Esophagus (tissue), 2 donors: ENCODE measurements at regions not wholly inside any gene's neighbourhood (a gene's known extent, or its start where the extent isn't known, plus 50 kb on each side); places are given as distances from the start of the nearest gene placed in this dataset.
"Not testable (repeated sequence)": the region's sequence is repeated elsewhere in the genome, so short reads cannot be mapped to it uniquely, and the experiment has no call there.

ENCODE experiments used
- H3K27ac ChIP-seq, 2 donors: one replicate each; pipeline ENCODE4 v1.5.1; 2013; ENCODE audit warnings: low read depth in 2 of 2, mild to moderate bottlenecking in 2 of 2, inconsistent platforms in 1 of 2, low read length in 1 of 2, moderate library complexity in 1 of 2
- H3K27me3 ChIP-seq, 2 donors: one replicate each; pipeline ENCODE4 v1.6.1; 2013; ENCODE audit warnings: low read length in 2 of 2, control low read depth in 1 of 2, mild to moderate bottlenecking in 1 of 2; ENCODE audit not compliant: insufficient read depth in 2 of 2, control insufficient read depth in 1 of 2
- H3K36me3 ChIP-seq, 2 donors: one replicate each; pipeline ENCODE4 v1.6.1; 2013; ENCODE audit warnings: low read length in 1 of 2; ENCODE audit not compliant: control insufficient read depth in 2 of 2, insufficient read depth in 2 of 2
- H3K4me1 ChIP-seq, 2 donors: one replicate each; pipeline ENCODE4 v1.6.1; 2013; ENCODE audit warnings: low read length in 1 of 2; ENCODE audit not compliant: control insufficient read depth in 2 of 2, insufficient read depth in 2 of 2
- H3K4me3 ChIP-seq, 2 donors: one replicate each; pipeline ENCODE4 v1.5.1; 2013; ENCODE audit warnings: low read length in 2 of 2, mild to moderate bottlenecking in 2 of 2, low read depth in 1 of 2, moderate library complexity in 1 of 2
- H3K9me3 ChIP-seq, 2 donors: one replicate each; pipeline ENCODE4 v1.6.1; 2013; ENCODE audit warnings: mild to moderate bottlenecking in 2 of 2, low read depth in 1 of 2, low read length in 1 of 2, moderate library complexity in 1 of 2; ENCODE audit not compliant: control insufficient read depth in 2 of 2, insufficient read depth in 1 of 2
- WGBS, 2 donors: extraction: QIAGEN DNeasy Blood & Tissue Kit; methylation state at CpG; one replicate each; pipeline ENCODE4 v1.1.7; 2013; 5-methylcytosine and 5-hydroxymethylcytosine counted together
- donor health status: healthy with polysubstance abuse.
- donor health status: Bipolar disorder and iron deficiency.

- no peak overlapping the region for H3K4me3 ChIP-seq
- H3K4me1 ChIP-seq = no peaks in the 10 kb centered on the region
- no peak overlapping the region for H3K27ac ChIP-seq
- no peaks in the 10 kb centered on the region for H3K9me3 ChIP-seq
- no peaks in the 10 kb centered on the region for H3K36me3 ChIP-seq
- WGBS, 2 donors = 59 to 76% methylated on average over 1 of the region's 1 CpG
- no peaks in the 10 kb centered on the region for H3K27me3 ChIP-seq
Observed at GRCh38 chr6:119738425-119738824, 388.9 kb upstream of the MAN1A1 start.

DNA sequence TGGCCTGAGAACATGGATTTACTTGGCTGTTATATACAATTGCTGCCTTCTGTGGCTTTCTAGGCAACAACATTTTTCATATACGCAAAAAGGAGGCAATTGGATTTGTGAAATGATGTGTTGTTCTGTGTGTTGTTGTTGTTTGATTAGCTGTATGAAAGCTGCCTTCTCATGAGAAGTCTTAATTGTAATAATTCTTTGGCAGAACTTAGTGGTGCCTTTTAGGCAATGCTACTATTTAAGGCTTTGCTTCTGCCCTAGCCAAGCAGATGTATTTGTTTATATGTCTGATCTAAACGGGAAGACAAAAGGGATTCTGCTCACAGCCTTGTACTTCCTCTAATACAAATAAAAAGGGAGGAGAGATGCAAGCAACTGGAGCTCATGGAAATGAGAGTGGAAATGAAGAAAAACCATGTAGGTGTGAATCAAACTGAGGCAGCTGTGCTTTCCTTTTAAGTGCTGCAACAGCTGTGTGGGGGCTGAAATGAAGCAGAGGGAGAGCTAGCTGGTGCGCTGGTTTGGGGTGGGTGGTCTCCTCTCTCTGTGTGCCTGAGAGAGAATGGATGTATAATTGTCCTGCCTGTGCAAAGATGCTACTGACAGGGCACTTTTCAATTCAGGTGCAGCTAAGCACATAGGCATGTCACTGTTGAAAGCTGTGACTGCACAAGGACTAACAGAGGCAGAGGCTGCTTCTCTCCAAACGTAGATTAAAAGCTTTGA is 386.9 kb upstream of the MAN1A1 start:
- H3K27me3 ChIP-seq = no peaks in the 10 kb centered on the region
- H3K27ac ChIP-seq = no peak overlapping the region
- no peaks in the 10 kb centered on the region for H3K36me3 ChIP-seq
- 50 to 56% methylated on average over 4 of the region's 4 CpGs for WGBS, 2 donors
- H3K9me3 ChIP-seq = no peaks in the 10 kb centered on the region
- no peak overlapping the region for H3K4me3 ChIP-seq
- no peaks in the 10 kb centered on the region for H3K4me1 ChIP-seq

GRCh38 chr6:119735530-119735929 is 386.0 kb upstream of the MAN1A1 start:
- Histone ChIP-seq H3K36me3 (no peaks in the 10 kb centered on the region), H3K27me3 (no peaks in the 10 kb centered on the region), H3K4me3 (no peak overlapping the region), H3K27ac (no peak overlapping the region), H3K9me3 (no peaks in the 10 kb centered on the region), H3K4me1 (no peaks in the 10 kb centered on the region)
- WGBS, 2 donors = 60 to 68% methylated on average over 4 of the region's 4 CpGs

- no peaks in the 10 kb centered on the region for H3K36me3 ChIP-seq
- H3K4me1 ChIP-seq = no peaks in the 10 kb centered on the region
- WGBS, 2 donors = 100% methylated on average over 1 of the region's 1 CpG
- H3K9me3 ChIP-seq = no peaks in the 10 kb centered on the region
- H3K4me3 ChIP-seq = no peak overlapping the region
- no peak overlapping the region for H3K27ac ChIP-seq
- H3K27me3 ChIP-seq = no peaks in the 10 kb centered on the region
Observed at GRCh38 chr6:119734227-119734626, 384.7 kb upstream of the MAN1A1 start.

DNA sequence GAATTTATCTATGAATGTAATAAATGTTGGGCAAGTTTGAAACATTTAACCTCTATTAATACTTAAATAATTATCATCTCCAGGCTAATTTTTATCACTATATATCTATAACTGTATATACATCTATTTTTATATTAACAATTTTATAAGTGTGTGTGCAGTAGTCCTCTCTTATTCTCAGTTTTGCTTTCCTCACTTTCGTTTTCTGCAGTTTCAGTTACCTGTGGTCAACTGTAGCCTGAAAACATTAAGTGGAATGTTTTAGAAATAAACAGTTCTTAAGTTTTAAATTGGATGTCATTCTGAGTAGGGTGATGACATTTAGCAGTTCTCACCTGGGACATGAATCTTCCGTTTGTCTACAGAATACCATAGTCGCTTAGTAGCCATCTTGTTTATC is 379.4 kb upstream of the MAN1A1 start:
- no peak overlapping the region for H3K27ac ChIP-seq
- no peaks in the 10 kb centered on the region for H3K9me3 ChIP-seq
- no peaks in the 10 kb centered on the region for H3K36me3 ChIP-seq
- no peak overlapping the region for H3K4me3 ChIP-seq
- no peaks in the 10 kb centered on the region for H3K27me3 ChIP-seq
- 77 to 86% methylated on average over 3 of the region's 3 CpGs for WGBS, 2 donors
- no peaks in the 10 kb centered on the region for H3K4me1 ChIP-seq

DNA sequence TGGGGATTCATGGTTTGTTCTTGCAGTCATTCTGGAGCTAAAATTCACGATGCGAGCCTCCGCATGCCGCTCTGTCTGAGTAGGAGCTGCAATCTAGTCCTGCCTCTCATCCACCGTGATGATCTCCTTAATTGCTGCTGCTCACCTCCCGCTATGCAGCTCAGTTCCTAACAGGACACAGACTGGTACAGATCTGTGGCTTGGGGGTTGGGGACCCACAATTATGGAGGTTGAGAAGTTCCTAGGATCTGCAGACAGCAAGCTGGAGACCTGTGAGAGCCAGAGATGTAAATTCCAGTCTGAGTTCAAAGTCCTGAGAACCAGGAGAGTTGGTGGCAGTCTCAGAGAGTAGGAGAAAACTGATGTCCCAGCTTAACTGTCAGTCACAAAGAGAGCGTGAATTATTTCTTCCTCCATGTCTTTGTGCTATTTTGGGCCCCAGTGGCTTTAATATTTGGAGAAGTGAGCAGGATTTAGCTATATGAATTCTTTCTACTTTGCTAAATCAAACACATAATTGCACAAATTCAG is 378.7 kb upstream of the MAN1A1 start:
- Histone ChIP-seq H3K27me3 (no peaks in the 10 kb centered on the region), H3K36me3 (no peaks in the 10 kb centered on the region), H3K27ac (no peak overlapping the region), H3K9me3 (no peaks in the 10 kb centered on the region), H3K4me3 (no peak overlapping the region), H3K4me1 (no peaks in the 10 kb centered on the region)
- 82 to 93% methylated on average over 7 of the region's 7 CpGs for WGBS, 2 donors

DNA sequence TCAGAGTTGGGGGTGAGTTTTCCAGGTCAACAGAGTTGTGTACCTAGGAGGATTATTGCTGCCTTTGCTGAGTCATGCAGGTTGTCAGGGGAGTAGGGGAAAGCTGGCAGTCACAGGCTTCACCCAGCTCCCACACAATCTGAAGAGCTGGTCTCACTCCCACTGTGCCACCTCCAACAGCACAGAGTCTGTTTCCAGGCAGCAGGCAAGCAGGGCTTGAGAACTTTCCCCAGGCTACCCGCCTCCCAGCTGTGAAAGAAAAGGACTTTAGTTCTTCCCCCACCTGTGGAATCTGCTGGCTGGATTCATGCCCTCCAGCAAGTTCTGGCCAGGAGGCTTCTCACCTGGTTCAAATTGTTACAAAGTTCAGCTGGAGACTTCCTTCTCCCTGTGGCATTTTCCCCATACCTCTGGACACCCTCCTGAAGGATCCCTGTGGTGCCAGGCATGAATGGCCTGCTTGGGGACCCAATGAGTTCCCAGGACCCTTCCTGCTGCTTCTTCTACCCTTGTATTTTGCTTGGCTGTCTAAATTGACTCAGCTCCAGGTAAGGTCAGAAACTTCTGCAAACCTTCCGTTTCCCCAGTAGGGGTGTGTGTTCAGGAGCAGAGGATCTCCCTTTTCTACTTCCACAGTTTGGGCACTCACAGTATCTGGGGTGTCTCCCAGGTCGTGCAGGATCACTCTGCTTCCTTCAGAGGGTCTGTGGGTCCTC is 378.1 kb upstream of the MAN1A1 start:
- Histone ChIP-seq H3K27ac (no peak overlapping the region), H3K36me3 (no peaks in the 10 kb centered on the region), H3K27me3 (no peaks in the 10 kb centered on the region), H3K4me3 (no peak overlapping the region), H3K9me3 (no peaks in the 10 kb centered on the region), H3K4me1 (no peaks in the 10 kb centered on the region)
- WGBS, 2 donors = 64 to 78% methylated on average over 3 of the region's 3 CpGs

DNA sequence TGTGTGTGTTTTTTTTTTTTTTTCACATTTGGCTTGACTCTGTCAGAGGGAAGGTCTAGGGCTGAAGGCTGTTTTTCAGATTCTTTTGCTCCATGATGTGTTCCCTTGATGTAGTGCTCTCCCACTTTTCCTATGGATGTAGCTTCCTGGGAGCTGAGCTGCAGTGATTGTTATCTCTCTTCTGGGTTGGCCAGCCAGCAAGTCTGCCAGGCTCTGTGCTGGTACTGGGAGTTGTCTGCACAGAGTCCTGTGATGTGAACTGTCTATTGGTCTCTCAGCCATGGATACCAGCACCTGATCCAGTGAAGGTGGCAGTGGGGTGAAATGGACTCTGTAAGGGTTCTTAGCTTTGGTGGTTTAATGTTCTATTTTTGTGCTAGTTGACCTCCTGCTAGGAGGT is 377.4 kb upstream of the MAN1A1 start:
- H3K27ac ChIP-seq, H3K9me3 ChIP-seq, H3K4me3 ChIP-seq, H3K27me3 ChIP-seq, H3K36me3 ChIP-seq, H3K4me1 ChIP-seq: not testable (repeated sequence)

GRCh38 chr6:119726086-119726485 is 376.5 kb upstream of the MAN1A1 start:
- H3K27me3 ChIP-seq = no peaks in the 10 kb centered on the region
- no peak overlapping the region for H3K27ac ChIP-seq
- no peaks in the 10 kb centered on the region for H3K36me3 ChIP-seq
- no peaks in the 10 kb centered on the region for H3K4me1 ChIP-seq
- no peak overlapping the region for H3K4me3 ChIP-seq
- H3K9me3 ChIP-seq = no peaks in the 10 kb centered on the region
- WGBS, 2 donors = 79 to 85% methylated on average over 4 of the region's 4 CpGs

GRCh38 chr6:119720160-119720559 is 370.6 kb upstream of the MAN1A1 start:
- no peaks in the 10 kb centered on the region for H3K9me3 ChIP-seq
- no peak overlapping the region for H3K27ac ChIP-seq
- H3K4me3 ChIP-seq = no peak overlapping the region
- H3K27me3 ChIP-seq = no peaks in the 10 kb centered on the region
- H3K4me1 ChIP-seq = no peaks in the 10 kb centered on the region
- H3K36me3 ChIP-seq = no peaks in the 10 kb centered on the region
- WGBS, 2 donors = 89 to 93% methylated on average over 2 of the region's 2 CpGs
